ENCODE measurements at regions not wholly inside any gene's neighbourhood (a gene's known extent, or its start where the extent isn't known, plus 50 kb on each side); places are given as distances from the start of the nearest gene placed in this dataset.

- no peak for TF ChIP-seq CTCF (IDR thresholded peaks at IDR 0.05; ENCODE audit: extremely low read depth, insufficient read depth, missing control alignments)
- in situ Hi-C loops (cut with MboI; ENCODE audit: low pct_unique_long_range_greater_than_20kb, low sequenced_read_pairs, unreplicated experiment) = no loop called here
- no peak for DNase-seq (ENCODE audit: low spot score)
These were observed 146.9 kb downstream of the PHETA1 start for GRCh38 chr12:111222027-111222414.

GRCh38 chr12:111221062-111222026 lies 147.6 kb downstream of the PHETA1 start:
- in situ Hi-C loops (cut with MboI; ENCODE audit: low pct_unique_long_range_greater_than_20kb, low sequenced_read_pairs, unreplicated experiment) = no loop called here
- DNase-seq (ENCODE audit: low spot score) = no peak
- TF ChIP-seq CTCF (IDR thresholded peaks at IDR 0.05; ENCODE audit: extremely low read depth, insufficient read depth, missing control alignments) = no peak

- no peak for DNase-seq (ENCODE audit: low spot score)
- no peak for TF ChIP-seq CTCF (IDR thresholded peaks at IDR 0.05; ENCODE audit: extremely low read depth, insufficient read depth, missing control alignments)
- in situ Hi-C loops (cut with MboI; ENCODE audit: low pct_unique_long_range_greater_than_20kb, low sequenced_read_pairs, unreplicated experiment) = no loop called here
These were observed 148.5 kb downstream of the PHETA1 start for GRCh38 chr12:111220363-111220762.

- in situ Hi-C loops (cut with MboI; ENCODE audit: low pct_unique_long_range_greater_than_20kb, low sequenced_read_pairs, unreplicated experiment) = no loop called here
- no peak for DNase-seq (ENCODE audit: low spot score)
- TF ChIP-seq CTCF (IDR thresholded peaks at IDR 0.05; ENCODE audit: extremely low read depth, insufficient read depth, missing control alignments) = no peak
These were observed 149.5 kb downstream of the PHETA1 start for GRCh38 chr12:111219440-111219839.

GRCh38 chr12:111218499-111218898 lies 150.4 kb downstream of the PHETA1 start:
- no peak for TF ChIP-seq CTCF (IDR thresholded peaks at IDR 0.05; ENCODE audit: extremely low read depth, insufficient read depth, missing control alignments)
- DNase-seq (ENCODE audit: low spot score) = no peak
- in situ Hi-C loops (cut with MboI; ENCODE audit: low pct_unique_long_range_greater_than_20kb, low sequenced_read_pairs, unreplicated experiment) = no loop called here

- in situ Hi-C loops (cut with MboI; ENCODE audit: low pct_unique_long_range_greater_than_20kb, low sequenced_read_pairs, unreplicated experiment) = no loop called here
- DNase-seq (ENCODE audit: low spot score) = no peak
- no peak for TF ChIP-seq CTCF (IDR thresholded peaks at IDR 0.05; ENCODE audit: extremely low read depth, insufficient read depth, missing control alignments)
These were observed 152.3 kb downstream of the PHETA1 start for GRCh38 chr12:111216387-111217159.
